Hematopoietic multipotent progenitor cell treated with erythropoietin and hydrocortisone succinate and interleukin-3 and kit ligand, for 17 days (in vitro differentiated cells): ENCODE measurements at regions not wholly inside any gene's neighbourhood (a gene's known extent, or its start where the extent isn't known, plus 50 kb on each side); places are given as distances from the start of the nearest gene placed in this dataset.

Experiments
- DNase-seq: peaks from one replicate; pipeline ENCODE4 v3.0.0-alpha.2; 2015; ENCODE audit warnings: low spot score

DNA sequence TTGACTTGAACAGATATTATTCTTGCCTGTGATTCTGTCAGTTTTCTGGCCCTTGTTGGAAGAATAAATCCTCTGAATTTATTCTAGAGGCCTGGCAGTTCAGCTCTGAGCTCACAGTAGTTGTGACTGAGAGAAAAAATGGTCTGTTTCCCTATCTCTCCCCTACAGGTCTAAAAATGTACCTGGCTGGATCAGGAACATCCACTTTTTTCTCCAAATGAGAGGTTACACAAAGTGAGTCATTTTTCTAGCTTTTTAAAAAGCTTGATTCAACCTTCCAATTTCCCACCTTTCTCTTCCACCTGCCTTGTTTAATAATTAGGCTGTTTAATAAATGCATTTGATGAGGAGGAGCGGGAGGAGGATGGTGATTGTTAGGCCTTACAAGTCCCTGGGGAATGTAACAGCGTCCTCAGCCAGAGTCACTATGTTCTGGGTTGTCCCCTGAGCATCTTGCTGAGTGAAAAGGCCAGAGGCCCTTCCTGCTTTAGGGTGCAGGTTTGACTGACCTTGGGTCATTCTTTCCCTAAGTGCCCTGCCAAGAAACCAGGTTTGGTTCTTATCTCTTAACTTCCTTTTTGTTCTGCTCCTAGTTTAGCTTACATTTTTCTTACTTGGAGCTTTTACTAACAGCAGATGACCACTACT, 91.7 kb upstream of the FUT8 start:
- DNase-seq = no peak

DNA sequence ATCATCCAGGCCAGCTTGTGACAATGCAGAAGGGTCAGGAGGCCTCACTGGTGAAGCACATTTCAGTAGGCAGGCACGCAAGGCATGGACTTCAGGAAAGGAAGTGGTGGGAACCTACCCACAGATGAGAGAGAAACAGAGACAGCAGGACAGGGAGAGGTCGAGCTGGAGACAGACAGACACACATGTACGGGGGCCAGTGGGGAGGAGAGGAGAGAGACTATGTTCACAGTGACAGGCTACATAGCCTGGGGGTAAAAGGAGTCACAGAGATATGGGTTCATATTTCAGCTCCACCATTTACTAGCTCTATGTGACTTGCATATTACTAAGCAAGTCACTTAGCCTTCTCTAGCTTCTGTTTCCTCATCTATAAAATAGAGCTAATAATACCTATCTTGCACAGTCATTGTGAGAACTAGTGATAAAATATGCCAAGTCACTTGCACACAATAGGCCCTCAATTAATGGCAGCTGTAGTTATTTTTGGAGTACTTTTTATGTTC, 91.1 kb upstream of the FUT8 start:
- no peak for DNase-seq

DNA sequence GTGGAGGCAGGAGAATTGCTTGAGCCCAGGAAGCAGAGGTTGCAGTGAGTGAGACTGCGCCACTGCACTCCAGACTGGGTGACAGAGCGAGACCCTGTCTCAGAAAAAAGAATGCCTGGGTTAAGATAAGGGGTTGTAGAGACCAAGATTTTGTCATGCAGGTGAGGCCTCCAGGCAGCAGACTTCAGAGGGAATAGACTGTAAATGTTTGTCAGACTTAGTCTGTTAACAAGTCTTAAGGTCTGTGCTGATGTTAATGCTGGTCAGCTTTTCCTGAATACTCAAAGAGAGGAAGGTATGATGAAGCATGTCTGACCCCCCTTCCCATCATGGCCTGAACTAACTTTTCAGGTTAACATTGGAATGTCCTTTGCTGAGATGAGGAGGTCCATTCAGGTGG, 83.0 kb upstream of the FUT8 start:
- no peak for DNase-seq

DNA sequence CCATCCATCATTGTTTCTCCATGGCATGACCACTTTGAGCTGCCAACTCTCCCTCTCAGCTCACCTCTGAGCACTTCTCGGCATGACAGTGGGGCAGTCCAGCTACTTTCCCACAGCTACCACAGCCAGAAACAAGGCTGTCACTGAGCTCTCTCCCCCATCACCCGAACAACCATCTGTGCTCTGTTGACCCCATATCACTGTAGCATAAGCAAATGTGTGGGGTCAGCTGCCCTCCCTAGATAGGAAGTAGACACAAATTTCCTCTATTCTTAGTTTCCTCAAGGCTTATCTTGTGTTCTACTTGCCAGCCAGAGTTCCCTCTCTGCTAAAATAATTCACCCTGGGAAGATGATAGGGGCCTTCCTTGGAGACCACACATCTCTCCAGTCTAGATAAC, 82.6 kb upstream of the FUT8 start:
- no peak for DNase-seq

DNA sequence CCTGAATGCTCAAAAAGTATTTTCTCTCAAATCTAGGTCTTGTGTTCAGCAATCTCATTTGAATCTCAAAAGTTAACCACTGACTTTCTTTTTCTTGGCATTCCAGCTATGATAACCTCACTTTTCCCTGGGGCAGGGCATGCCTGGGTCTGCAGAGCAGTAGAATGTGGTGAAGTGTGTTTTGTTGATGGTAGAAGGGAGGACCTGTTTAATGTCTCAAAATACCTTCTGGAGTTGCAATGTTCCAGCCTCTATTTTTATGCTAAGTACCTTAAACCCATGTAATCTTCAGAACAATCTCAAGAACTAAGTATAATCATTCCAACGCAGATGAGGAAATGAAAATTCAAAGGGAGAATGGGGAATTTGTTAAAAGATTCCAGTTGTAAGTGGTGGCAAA, 82.1 kb upstream of the FUT8 start:
- DNase-seq = no peak

DNA sequence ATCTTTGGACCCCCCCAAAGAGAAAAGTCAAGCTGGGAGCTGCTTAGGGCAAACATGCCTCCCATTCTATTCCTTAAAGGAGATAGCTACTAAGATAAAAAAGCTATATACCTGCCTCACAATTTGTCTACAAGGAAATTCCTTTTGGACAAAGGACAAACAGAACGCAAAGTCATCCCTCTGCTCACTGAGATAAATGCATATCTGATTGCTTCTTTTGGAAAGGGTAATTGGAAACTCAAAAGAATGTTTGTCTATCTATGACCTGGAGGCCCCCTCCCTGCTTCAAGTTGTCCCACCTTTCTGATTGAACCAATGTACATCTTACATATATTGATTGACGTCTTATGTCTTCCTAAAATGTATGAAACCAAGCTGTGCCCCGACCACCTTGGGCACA, 80.9 kb upstream of the FUT8 start:
- DNase-seq = no peak

DNA sequence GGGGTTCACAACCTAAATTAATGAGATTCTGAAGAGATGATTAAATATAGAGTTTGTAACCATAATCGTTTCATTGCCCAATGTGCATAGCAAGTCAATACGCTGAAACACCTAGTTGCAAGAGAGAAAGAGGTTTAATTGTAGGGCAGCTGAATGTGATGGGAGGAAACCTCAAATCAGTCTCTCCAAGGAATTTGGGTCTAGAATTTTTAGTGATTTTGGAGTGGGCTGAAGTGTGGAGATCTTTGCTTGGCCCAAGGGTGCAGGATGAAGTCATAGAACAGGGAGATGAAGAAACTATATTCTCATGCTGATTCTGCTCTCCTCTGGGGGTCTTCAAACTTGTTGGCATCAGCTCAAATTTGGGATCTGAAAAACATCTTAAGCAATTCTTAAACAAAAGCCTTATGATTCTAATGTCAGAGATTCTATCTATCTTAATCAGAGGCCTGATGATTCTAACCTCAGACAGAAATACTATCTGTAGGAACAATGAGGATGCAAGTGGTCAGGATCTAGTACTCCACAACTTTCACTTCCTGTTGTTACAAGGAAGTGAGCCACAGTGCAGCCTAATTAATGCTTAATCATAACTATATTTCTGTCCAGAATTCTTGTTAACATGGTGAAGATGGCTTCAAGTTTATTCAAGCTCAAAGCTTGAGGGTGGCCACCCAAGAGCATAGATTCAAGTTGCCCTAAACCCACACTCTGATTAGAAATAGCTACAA, 80.2 kb upstream of the FUT8 start:
- no peak for DNase-seq

DNA sequence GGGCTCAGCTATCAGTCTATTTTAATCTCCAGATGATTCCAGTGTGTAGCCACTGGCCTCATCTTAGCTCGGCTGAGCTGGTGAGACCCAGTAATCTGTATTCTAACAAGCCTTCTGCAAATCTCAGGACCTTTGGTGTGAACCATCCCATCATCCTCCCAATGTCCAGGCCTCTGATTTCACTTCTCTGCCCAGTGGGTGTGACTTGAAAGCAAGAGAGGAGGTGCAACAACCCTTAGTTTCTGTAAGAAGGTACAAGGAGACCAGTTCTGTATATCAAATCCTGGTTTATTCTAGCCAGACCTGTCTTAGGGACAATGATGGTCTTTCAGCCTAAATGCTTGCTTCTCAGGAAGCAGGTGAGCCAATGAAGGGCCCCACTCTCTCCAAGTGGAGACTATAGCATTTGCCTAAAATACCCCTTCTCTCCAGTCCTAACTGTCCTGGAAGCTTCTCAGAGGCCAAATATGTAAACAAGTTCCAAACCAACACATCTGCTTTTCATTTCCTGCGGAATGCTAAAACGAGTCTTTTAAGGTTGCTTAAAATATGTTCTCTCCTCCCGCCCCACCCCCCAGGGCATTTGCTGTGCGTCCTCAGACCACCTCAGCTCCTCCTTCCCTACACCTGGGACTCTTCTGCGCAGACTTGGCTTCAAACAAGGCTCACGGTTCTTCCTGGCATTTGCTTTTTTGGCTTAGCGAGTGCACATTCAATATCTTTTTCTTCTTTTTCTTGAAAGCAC, 78.4 kb upstream of the FUT8 start:
- DNase-seq = no peak

DNA sequence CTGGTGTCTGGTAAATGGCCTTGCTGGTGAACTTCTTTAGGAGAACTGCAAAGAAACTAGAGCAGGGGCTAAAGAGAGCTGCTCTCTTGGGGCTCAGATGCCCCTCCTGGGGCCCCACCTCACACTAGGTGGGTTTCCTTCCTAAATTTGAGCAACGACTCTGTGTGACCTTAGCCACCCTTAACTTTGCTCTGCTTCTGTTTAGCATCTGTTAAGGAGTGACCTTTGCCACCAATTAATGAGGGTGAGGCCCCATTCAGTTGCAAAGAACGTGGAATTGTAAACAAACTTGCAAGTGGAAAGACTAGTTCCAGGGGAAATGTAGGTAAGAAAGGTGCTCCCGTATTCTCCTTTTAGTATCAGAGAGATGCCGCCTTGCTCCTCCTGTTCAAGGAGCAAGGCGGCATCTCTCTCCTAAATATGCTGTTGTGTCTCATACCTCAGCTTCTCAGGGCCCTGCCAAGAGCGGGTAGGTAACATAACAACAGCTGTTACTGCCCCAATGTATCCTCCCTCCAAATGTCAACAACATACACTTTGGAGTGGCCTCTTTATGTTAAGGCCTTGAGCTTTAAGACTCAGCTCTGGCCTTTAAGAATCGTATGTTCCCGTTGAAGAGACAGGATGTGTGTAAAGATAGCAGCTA, 77.6 kb upstream of the FUT8 start:
- no peak for DNase-seq

DNA sequence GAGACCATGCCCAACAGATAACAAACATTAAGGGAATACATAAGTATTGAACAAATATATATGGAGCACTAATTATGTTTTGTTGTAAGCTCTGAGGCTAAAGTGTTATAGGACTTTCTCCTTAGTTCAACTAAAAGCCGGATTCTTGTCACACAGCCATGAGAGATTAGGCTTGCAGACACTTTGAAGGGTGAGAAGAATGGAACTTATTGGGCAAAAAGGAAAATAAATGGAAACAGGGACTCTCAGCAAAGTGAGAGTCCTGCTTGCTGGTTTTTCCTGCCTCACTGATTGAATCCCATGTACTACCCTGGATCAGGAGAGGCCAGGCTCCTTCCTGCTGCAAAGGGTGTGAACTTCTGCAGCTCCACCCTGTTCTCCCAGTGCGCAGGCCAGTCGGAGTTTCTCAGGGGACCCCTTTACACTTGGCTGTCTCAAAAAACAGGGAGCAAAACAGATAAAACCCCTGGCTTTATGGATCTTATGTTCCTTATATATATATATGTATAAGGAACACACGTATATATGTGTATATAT, 77.1 kb upstream of the FUT8 start:
- DNase-seq = no peak

DNA sequence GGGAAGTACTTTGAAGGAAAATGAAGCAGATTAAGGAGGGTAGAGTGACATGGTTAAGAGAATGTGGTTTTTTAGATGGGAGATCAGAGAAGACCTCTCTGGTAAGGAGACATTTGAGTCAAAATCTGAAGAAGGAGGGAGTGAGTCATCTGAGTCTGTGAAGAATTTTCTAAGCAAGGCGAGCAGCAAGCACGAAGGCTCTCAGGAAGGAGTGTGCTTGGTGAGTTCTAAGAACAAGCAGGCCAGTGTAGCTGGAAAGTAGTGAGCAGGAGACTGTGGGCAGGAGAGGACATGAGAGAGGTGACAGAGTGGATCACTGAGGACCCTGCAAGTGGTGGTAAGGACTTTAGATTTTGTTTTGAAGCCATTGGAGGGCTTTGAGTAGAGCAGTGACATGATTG, 76.3 kb upstream of the FUT8 start:
- no peak for DNase-seq

DNA sequence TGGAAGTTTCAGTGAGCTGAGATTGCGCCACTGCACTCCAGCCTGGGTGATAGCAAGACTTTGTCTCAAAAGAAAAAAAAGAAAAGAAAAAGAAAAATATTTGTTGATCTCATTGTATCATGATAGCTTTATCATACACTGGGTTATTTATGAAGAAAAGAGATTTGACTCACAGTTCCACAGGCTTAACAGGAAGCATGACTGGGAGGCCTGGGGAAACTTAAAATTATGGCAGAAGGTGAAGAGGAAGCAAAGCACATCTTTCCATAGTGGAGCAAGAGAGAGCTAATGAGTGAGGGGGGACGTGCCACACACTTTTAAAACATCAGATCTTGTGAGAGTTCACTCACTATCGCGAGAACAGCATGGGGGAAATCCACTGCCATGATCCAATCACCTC, 72.7 kb upstream of the FUT8 start:
- DNase-seq = no peak

DNA sequence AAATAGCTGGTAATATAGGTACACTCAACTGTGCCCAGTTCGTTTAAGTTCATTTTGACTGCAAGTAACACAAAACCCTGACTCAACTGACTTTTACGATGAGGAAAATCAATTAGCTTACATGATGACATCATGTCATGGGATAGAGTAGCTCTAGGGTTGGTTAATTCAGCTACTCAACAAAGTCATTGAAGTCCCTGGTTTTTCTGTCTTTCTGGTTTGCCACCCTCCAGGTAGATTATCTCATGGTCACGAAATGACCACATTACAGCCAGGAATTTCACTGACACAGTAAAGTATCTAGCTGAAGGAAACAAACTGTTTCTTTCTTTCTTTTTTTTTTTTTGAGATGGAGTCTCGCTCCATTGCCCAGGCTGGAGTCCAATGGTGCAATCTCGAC, 68.5 kb upstream of the FUT8 start:
- DNase-seq = no peak

DNA sequence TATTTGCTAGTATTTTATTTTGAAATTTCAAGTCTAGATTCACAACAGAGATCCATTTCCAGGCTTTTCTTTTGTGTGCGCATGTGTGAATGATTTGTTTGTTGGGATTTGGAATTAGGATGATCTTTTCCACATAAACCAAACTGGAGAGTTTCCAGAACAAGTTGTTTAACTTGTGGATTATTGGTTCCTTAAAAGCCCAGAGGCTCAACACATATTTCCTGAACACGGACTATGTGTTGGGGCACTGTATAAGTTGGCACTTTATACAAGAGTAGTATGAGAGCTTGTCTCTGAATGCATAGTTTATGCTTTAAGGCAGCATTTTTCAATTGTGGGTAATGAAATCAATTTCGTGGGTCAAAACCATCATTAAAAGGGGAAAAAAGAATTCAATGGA, 67.3 kb upstream of the FUT8 start:
- DNase-seq = no peak

DNA sequence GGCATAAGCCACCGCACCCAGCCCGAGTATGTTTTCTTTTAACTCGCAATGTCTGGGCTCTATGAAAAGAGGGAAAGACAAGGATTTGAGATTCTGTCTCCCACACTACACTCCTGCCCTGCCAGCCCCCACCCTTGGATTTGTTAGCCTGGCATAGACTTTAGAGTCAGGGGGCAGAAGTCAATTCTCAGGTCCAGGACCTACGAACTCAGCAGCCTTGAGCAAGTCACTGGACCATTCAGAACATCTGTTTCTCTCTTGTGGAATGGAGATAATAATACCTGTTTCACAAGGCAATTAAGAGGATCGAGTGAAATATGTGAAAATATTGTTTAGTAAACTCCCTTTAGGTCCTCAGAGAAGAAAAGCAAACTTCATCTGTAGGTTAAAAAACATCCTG, 66.1 kb upstream of the FUT8 start:
- DNase-seq = no peak

DNA sequence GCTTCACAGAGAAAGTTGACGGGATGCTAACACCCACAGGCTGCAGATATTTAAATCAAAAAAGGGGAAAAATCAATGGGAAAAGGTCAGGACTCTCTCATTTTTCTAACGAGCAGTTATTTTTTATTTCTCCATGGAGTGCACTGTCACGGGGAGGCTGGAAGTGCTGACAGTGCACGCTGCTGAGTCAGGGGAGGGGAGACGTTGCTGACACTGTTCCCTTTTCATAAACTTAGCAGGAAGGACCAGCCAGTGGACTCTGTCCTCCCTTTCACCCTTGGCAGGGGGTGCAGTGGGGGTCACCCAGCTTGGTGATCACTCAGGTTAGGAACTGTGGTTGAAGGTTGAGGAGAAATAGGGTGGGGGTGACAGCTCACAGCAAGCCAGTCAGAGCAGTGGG, 65.6 kb upstream of the FUT8 start:
- DNase-seq = no peak

DNA sequence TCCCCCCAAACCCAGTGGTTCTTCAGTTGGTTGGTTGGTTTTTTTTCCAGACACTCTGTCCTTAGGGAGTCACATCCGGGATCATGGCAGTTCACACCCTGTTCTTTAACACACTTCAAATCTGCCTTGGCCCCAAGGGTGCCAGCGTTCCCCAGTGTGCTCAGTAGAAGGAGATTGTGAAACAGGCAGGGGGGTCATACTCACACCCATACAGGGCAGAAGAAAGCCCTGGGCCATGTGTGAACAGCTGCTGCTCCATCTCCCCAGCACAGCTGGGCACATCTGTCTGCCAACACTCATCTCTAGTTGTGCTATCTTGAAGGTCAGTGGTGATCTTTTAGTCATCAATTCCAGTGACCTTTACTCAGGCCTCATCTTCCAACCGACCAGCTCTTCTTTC, 64.4 kb upstream of the FUT8 start:
- no peak for DNase-seq

DNA sequence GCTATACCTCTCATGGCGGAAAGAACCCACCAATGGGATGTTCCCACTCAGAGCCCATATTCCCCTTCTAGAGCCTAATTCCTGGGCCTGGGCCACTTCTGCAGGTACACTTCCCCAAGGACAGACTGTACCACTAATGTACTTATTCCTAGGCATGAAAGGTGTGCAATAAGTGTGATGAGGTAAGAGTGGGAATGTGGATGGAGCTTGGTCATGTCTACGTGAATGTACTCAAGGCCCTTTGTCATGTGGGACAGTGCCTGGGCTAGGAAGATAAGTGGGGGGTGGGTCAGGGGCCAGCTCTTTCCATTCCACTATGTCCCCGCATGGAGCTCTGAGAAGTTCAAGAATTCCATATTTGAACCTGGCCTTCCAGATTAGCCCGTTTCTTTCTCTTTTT, 63.4 kb upstream of the FUT8 start:
- no peak for DNase-seq

DNA sequence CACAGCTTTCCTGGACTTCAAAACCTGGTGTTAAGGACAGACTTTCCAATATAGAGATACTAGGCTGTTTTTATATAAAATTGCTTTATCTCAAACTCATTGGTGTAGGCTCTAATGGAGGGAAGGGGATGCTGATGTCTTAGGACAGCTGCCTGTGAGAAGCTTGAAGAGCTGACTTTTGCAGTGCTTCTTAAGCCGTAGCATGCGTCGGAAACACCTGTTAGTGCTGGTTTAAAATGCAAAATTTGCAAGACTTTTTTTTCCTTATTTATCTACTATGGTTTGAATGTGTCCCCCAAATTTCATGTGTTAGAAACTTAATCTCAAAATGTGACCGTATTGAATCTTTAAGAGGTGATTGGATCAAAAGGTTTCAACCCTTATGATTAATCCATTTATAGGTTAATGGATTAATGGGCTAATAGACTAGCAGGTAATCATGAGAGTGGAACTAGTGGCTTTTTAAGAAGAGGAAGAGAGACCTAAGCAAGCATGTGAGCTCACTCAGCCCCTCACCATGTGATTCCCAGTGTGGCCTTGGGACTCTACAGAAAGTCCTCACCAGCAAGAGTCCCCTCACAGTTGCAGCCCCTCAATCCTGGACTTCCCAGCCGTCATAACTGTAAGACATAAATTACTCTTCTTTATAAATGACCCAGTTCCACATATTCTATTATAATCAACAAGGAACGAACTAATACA, 60.9 kb upstream of the FUT8 start:
- no peak for DNase-seq

DNA sequence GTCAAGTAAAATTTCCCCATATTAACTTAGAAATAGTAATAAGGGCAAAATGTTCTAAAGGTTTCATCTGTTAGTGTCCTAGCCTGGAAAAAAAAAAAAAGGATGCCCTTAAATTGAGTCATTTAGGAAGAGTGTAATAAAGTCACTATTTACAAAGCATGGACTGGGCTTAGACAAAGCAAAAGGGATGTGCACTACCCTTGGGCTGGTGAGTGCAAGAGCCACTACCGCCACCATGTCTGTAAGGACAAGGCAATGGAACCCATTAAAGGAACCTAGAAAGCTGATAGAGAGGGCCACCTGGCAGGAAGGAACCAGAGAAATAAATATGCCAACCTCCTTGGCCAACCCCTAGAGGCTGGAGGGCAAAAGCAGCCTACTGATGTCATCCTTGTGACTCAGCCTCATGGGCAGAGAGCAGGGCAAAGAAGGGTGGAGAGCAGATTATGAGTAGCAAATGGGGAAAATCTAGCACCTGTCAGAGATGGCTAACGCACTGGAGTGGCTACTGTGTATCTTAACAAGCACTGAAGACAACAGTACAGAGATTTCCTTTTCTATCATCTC, 59.5 kb upstream of the FUT8 start:
- DNase-seq = no peak

DNA sequence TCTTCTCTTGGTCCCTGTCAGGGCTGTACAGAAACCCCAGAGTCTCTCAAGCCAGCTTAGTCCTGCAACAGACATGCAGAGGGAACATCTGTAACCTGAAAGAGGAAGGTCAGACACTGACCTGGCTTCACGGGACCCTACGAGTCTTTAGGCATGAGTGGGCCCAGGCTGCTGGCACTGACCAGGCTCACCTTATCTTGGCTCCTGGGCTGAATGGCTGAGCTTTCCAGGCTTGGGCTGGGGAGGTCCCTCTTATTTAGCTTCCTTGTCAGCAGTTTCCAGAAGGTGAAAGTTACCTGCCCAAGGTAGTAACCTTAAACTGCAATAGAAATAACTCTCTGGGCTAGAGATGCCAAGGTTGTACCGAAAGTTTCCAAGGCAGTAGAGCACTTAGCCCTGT, 58.4 kb upstream of the FUT8 start:
- no peak for DNase-seq

DNA sequence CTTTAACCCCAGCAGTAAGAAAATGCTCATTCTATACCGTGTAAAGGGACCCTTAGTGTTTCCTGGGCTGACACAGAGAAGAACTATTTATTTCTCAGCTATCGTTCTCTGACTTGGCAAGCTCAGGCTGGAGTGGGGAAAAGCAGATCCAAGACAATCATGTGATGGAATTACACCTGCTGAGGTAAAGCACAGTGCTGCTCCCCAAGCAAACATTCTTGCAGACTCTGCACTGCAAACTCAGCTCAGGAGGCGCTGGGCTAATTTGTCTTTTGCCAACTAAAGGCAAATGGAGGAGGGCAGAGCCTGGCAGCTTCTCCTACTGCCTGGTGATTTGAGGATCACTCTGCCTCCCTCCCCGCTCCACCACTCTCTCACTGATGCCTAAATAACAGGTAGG, 57.8 kb upstream of the FUT8 start:
- DNase-seq = no peak
